22Rv1 (cell line): ENCODE measurements at regions not wholly inside any gene's neighbourhood (a gene's known extent, or its start where the extent isn't known, plus 50 kb on each side); places are given as distances from the start of the nearest gene placed in this dataset.

Experiments used
- H3K27ac ChIP-seq: fragments of 450-650 bp; 2 replicates; pipeline ENCODE4 v1.5.1; 2017
- CTCF ChIP-seq: fragments of 450-650 bp; IDR thresholded peaks from 2 replicates; pipeline ENCODE4 v1.5.1; 2017; ENCODE audit warnings: mild to moderate bottlenecking
- ZFX ChIP-seq: fragments of 450-650 bp; IDR thresholded peaks from 2 replicates; pipeline ENCODE4 v1.6.1; 2017; ENCODE audit warnings: antibody characterized with exemption, borderline replicate concordance

GRCh38 chr7:121766676-121767075 is 106.3 kb upstream of the PTPRZ1 start:
- H3K27ac ChIP-seq = no peak overlapping the region
- no peak for TF ChIP-seq ZFX
- no peak for TF ChIP-seq CTCF

- no peak overlapping the region for H3K27ac ChIP-seq
- TF ChIP-seq CTCF (no peak), ZFX (no peak)
Observed at GRCh38 chr7:121761399-121761798, 111.6 kb upstream of the PTPRZ1 start.

- no peak overlapping the region for H3K27ac ChIP-seq
- no peak for TF ChIP-seq ZFX
- no peak for TF ChIP-seq CTCF
Observed at GRCh38 chr7:121755818-121756552, 117.0 kb upstream of the PTPRZ1 start.

GRCh38 chr7:121755286-121755685 is 117.7 kb upstream of the PTPRZ1 start:
- H3K27ac ChIP-seq = no peak overlapping the region
- TF ChIP-seq ZFX (no peak), CTCF (no peak)

- TF ChIP-seq CTCF (no peak), ZFX (no peak)
- H3K27ac ChIP-seq = no peak overlapping the region
Observed at GRCh38 chr7:121753944-121754343, 119.0 kb upstream of the PTPRZ1 start.

- no peak overlapping the region for H3K27ac ChIP-seq
- TF ChIP-seq ZFX = no peak
- peak; percentile 82 for TF ChIP-seq CTCF
Observed at GRCh38 chr7:121752706-121753105, 120.3 kb upstream of the PTPRZ1 start.

- TF ChIP-seq ZFX = no peak
- no peak for TF ChIP-seq CTCF
- H3K27ac ChIP-seq = no peak overlapping the region
Observed at GRCh38 chr7:121748546-121748945, 124.4 kb upstream of the PTPRZ1 start.
